ENCODE measurements at regions not wholly inside any gene's neighbourhood (a gene's known extent, or its start where the extent isn't known, plus 50 kb on each side); places are given as distances from the start of the nearest gene placed in this dataset.
"Not testable (repeated sequence)": the region's sequence is repeated elsewhere in the genome, so short reads cannot be mapped to it uniquely, and the experiment has no call there.

- intact Hi-C loops (cut with DNase I), result no loop called here
These were observed 61.0 kb upstream of the FER start for GRCh38 chr5:108686676-108687075.

GRCh38 chr5:108685448-108686216, 62.1 kb upstream of the FER start:
- WGBS, 4 donors, result 72 to 76% (median 75%) methylated on average over 8 to 19 of the region's 19 CpGs
- not testable (repeated sequence) for H3K27ac ChIP-seq

More at GRCh38 chr5:108686676-108687075, 61.0 kb upstream of the FER start:
- Histone ChIP-seq H3K27me3 (no peaks in the 10 kb centered on the region), H3K36me3 (replicated peaks in 1 of 2) (no peaks in the 10 kb centered on the region), H3K9me3 (replicated peaks in 1 of 3) (no peaks in the 10 kb centered on the region), H3K4me1 (replicated peaks in 1 of 2) (no peaks in the 10 kb centered on the region), H3K4me3 (no peak overlapping the region), H3K27ac (no peak overlapping the region)
- 17 to 41% (median 19%) methylated on average over 1 of the region's 1 CpG for WGBS, 4 donors
- no peak for TF ChIP-seq CTCF (IDR thresholded peaks at IDR 0.05)
- no peak for TF ChIP-seq POLR2A (IDR thresholded peaks at IDR 0.05)
- no peak for DNase-seq

GRCh38 chr5:108681079-108681921, 66.4 kb upstream of the FER start:
- intact Hi-C loops (cut with DNase I), result no loop called here
- no peak for TF ChIP-seq POLR2A (IDR thresholded peaks at IDR 0.05)
- peak; percentile 61 to 94 (median 88) for TF ChIP-seq CTCF (IDR thresholded peaks at IDR 0.05)
- WGBS, 4 donors, result 0 to 12% (median 8%) methylated on average over 5 of the region's 5 CpGs

More at GRCh38 chr5:108685448-108686216, 62.1 kb upstream of the FER start:
- H3K4me3 ChIP-seq; H3K27me3 ChIP-seq; H3K36me3 ChIP-seq (replicated peaks in 1 of 2); intact Hi-C loops (cut with DNase I); H3K4me1 ChIP-seq (replicated peaks in 1 of 2); DNase-seq; H3K9me3 ChIP-seq (replicated peaks in 1 of 3): not testable (repeated sequence)

GRCh38 chr5:108678091-108678490, 69.6 kb upstream of the FER start:
- Histone ChIP-seq H3K9me3 (replicated peaks in 1 of 3) (no peaks in the 10 kb centered on the region), H3K27me3 (no peaks in the 10 kb centered on the region), H3K27ac (no peak overlapping the region), H3K4me1 (replicated peaks in 1 of 2) (no peaks in the 10 kb centered on the region), H3K36me3 (replicated peaks in 1 of 2) (no peaks in the 10 kb centered on the region), H3K4me3 (no peak overlapping the region)
- no peak for DNase-seq
- intact Hi-C loops (cut with DNase I), result no loop called here
- 84 to 93% (median 88%) methylated on average over 4 of the region's 4 CpGs for WGBS, 4 donors
- TF ChIP-seq POLR2A (IDR thresholded peaks at IDR 0.05), result no peak
- TF ChIP-seq CTCF (IDR thresholded peaks at IDR 0.05), result no peak

More at GRCh38 chr5:108681079-108681921, 66.4 kb upstream of the FER start:
- H3K4me1 ChIP-seq (replicated peaks in 1 of 2), result no peaks in the 10 kb centered on the region
- no peaks in the 10 kb centered on the region for H3K9me3 ChIP-seq (replicated peaks in 1 of 3)
- H3K27ac ChIP-seq, result peak overlapping the region in 4 of 5 donors; percentile 33 to 81 (median 66)
- DNase-seq, result peak; percentile 53 to 84 (median 66)
- no peaks in the 10 kb centered on the region for H3K36me3 ChIP-seq (replicated peaks in 1 of 2)
- peak overlapping the region in 1 of 4 donors; percentile 44 for H3K4me3 ChIP-seq
- H3K27me3 ChIP-seq, result no peaks in the 10 kb centered on the region
